DOHH2 (cell line): ENCODE measurements at regions not wholly inside any gene's neighbourhood (a gene's known extent, or its start where the extent isn't known, plus 50 kb on each side); places are given as distances from the start of the nearest gene placed in this dataset.

Source experiments
- H3F3A ChIP-seq: fragments of 200-600 bp; sonication (generic), shearing (Covaris generic); 2 replicates; pipeline ENCODE4 v1.6.0; 2016; ENCODE audit warnings: antibody characterized with exemption, mild to moderate bottlenecking; ENCODE audit not compliant: control insufficient read depth, insufficient read depth
- H3K27ac ChIP-seq: fragments of 200-600 bp; sonication (generic); 2 replicates; pipeline ENCODE4 v1.5.1; 2014; ENCODE audit warnings: low read depth, mild to moderate bottlenecking, low read length, moderate library complexity
- H3K27me3 ChIP-seq: fragments of 200-600 bp; sonication (generic); 2 replicates; pipeline ENCODE4 v1.6.1; 2014; ENCODE audit warnings: mild to moderate bottlenecking, low read length, mixed read lengths; ENCODE audit not compliant: control insufficient read depth
- H3K36me3 ChIP-seq: fragments of 200-600 bp; sonication (generic); 2 replicates; pipeline ENCODE4 v1.6.1; 2014; ENCODE audit warnings: mild to moderate bottlenecking, low read length, moderate library complexity, mixed read lengths; ENCODE audit not compliant: control insufficient read depth
- H3K4me1 ChIP-seq: fragments of 200-600 bp; sonication (generic); 2 replicates; pipeline ENCODE4 v1.6.1; 2014; ENCODE audit warnings: mild to moderate bottlenecking, low read length, mixed read lengths; ENCODE audit not compliant: control insufficient read depth
- H3K4me2 ChIP-seq: fragments of 200-600 bp; sonication (generic); 2 replicates; pipeline ENCODE4 v1.6.0; 2014; ENCODE audit warnings: mild to moderate bottlenecking, low read length, moderate library complexity
- H3K4me3 ChIP-seq: fragments of 200-600 bp; sonication (generic); 2 replicates; pipeline ENCODE4 v1.5.1; 2014; ENCODE audit warnings: mild to moderate bottlenecking, low read length, mixed read lengths
- H3K79me2 ChIP-seq: fragments of 200-600 bp; sonication (generic); 2 replicates; pipeline ENCODE4 v1.6.1; 2014; ENCODE audit warnings: mild to moderate bottlenecking, low read length, mixed read lengths; ENCODE audit not compliant: control insufficient read depth
- H3K9me2 ChIP-seq: fragments of 200-600 bp; sonication (generic); replicated peaks from 2 replicates; pipeline ENCODE4 v1.6.1; 2014; ENCODE audit warnings: mild to moderate bottlenecking, low read length, mixed read lengths; ENCODE audit not compliant: control insufficient read depth
- H3K9me3 ChIP-seq: fragments of 200-600 bp; sonication (generic); 2 replicates; pipeline ENCODE4 v1.6.1; 2014; ENCODE audit warnings: antibody characterized with exemption, low read length, mixed read lengths; ENCODE audit not compliant: control insufficient read depth, insufficient read depth
- H4K20me1 ChIP-seq: fragments of 200-600 bp; sonication (generic); 2 replicates; pipeline ENCODE4 v1.6.0; 2014; ENCODE audit warnings: low read depth, mild to moderate bottlenecking, antibody characterized with exemption, low read length, moderate library complexity; ENCODE audit not compliant: control insufficient read depth, insufficient read depth
- CTCF ChIP-seq: fragments of 200-600 bp; sonication (generic); IDR thresholded peaks from one replicate; pipeline ENCODE4 v1.5.1; 2014; ENCODE audit warnings: antibody characterized with exemption, mild to moderate bottlenecking, low read depth, low read length; ENCODE audit not compliant: poor library complexity, severe bottlenecking
- EZH2phosphoT487 ChIP-seq: fragments of 200-600 bp; sonication (generic); IDR thresholded peaks from 2 replicates; pipeline ENCODE4 v1.6.1; 2017; ENCODE audit warnings: borderline replicate concordance, mild to moderate bottlenecking, antibody characterized with exemption, low read length, moderate library complexity, mixed read lengths

- H3K36me3 ChIP-seq, result no peaks in the 10 kb centered on the region
- no peak overlapping the region for H3K27ac ChIP-seq
- H3K4me2 ChIP-seq, result no peak overlapping the region
Observed at GRCh38 chr10:33056828-33057596, 99.0 kb upstream of the ITGB1 start.

DNA sequence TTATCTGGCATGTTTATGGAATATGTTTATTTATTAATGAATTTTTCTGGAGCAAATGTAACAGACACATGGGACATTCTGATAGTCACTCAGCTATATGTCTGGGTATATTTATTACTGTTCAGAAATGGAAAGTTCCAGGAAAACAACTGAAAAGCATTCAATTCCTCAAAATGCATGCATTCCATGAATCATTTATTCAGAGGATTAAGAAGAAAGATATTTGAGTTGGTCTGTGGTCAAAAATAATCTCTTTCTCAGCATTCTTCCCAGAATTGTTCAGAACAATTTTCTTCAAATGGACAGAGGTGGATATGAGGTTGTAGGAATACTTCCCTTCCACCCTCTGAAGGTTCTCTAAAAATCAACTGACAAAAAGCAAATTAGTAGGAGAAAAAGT, 97.6 kb upstream of the ITGB1 start:
- Histone ChIP-seq H3K9me2 (no peaks in the 10 kb centered on the region), H3K27me3 (no peaks in the 10 kb centered on the region), H3K9me3 (no peaks in the 10 kb centered on the region), H3K27ac (no peak overlapping the region), H3K79me2 (no peaks in the 10 kb centered on the region), H3F3A (no peaks in the 10 kb centered on the region), H3K4me3 (no peak overlapping the region), H4K20me1 (no peaks in the 10 kb centered on the region), H3K36me3 (no peaks in the 10 kb centered on the region), H3K4me2 (no peak overlapping the region), H3K4me1 (no peaks in the 10 kb centered on the region)
- TF ChIP-seq CTCF (no peak), EZH2phosphoT487 (no peak)

More at GRCh38 chr10:33056828-33057596, 99.0 kb upstream of the ITGB1 start:
- no peaks in the 10 kb centered on the region for H3K27me3 ChIP-seq
- H3K4me1 ChIP-seq, result no peaks in the 10 kb centered on the region
- no peaks in the 10 kb centered on the region for H3F3A ChIP-seq
- H3K9me3 ChIP-seq, result no peaks in the 10 kb centered on the region
- no peaks in the 10 kb centered on the region for H3K9me2 ChIP-seq
- no peaks in the 10 kb centered on the region for H3K79me2 ChIP-seq
- TF ChIP-seq CTCF (no peak), EZH2phosphoT487 (no peak)
- no peaks in the 10 kb centered on the region for H4K20me1 ChIP-seq
- H3K4me3 ChIP-seq, result no peak overlapping the region

DNA sequence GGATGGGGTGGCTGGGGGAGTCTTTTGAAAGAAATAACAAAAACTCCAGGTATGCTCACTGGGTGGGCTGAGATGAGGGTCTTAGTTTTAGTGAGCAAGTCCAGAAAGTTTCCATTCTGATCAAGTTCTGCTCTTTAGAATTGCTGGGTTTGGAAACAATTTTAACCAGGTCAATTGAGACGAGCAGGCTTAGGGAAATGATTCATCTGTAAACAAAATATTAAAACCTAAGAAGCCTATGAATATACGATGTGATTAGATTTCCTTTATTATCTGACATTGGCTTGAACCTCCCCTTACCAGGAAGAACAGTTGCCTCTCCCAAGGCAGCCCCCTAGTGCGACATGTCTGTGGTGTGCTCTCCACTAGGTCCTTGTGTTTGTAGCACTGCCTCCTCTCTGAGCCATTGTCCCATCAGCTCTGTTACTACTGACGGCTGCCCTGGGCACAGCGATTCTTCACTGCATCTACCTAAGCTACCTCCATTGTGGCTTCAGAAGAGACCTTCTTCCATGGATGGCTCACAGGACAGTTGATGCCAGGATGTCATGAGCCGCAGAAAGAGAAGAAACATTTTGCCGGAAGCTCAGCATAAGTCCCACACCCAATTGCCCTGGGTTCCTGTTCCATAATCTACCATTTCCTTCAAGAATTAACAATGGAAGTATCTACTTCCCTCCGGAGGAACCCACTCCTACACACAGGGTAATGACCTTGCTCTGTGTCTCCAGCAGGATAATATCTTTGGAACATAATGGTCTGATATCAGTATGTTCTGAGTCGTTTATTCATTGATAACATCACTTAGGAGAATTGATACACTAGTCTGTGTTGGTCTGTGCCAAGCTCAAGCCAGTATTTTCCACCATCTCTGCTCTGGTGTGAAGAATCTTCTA, 95.1 kb upstream of the ITGB1 start:
- H3K79me2 ChIP-seq, result no peaks in the 10 kb centered on the region
- no peaks in the 10 kb centered on the region for H3K9me3 ChIP-seq
- no peak overlapping the region for H3K4me3 ChIP-seq
- H3F3A ChIP-seq, result no peaks in the 10 kb centered on the region
- H4K20me1 ChIP-seq, result no peaks in the 10 kb centered on the region
- no peak for TF ChIP-seq CTCF
- no peak for TF ChIP-seq EZH2phosphoT487
- no peak overlapping the region for H3K4me2 ChIP-seq
- H3K4me1 ChIP-seq, result no peaks in the 10 kb centered on the region
- no peak overlapping the region for H3K27ac ChIP-seq
- H3K27me3 ChIP-seq, result no peaks in the 10 kb centered on the region
- no peaks in the 10 kb centered on the region for H3K36me3 ChIP-seq
- no peaks in the 10 kb centered on the region for H3K9me2 ChIP-seq
